Ascending aorta (tissue), 2 donors: ENCODE measurements at regions not wholly inside any gene's neighbourhood (a gene's known extent, or its start where the extent isn't known, plus 50 kb on each side); places are given as distances from the start of the nearest gene placed in this dataset.

ENCODE experiments used
- DNase-seq, 2 donors: peaks; one replicate each; pipeline ENCODE4 v3.0.0-alpha.2; 2019; ENCODE audit warnings: low spot score in 2 of 2
- H3K27ac ChIP-seq, 2 donors: fragments of 200-600 bp; sonication (generic); one replicate each; pipeline ENCODE4 v1.5.1; 2016 to 2017; ENCODE audit warnings: mild to moderate bottlenecking in 1 of 2
- H3K27me3 ChIP-seq: fragments of 200-600 bp; sonication (generic); one replicate; pipeline ENCODE4 v1.5.1; 2017
- H3K36me3 ChIP-seq, 2 donors: fragments of 200-600 bp; sonication (generic); one replicate each; pipeline ENCODE4 v1.5.1; 2016
- H3K4me1 ChIP-seq, 2 donors: fragments of 200-600 bp; sonication (generic); one replicate each; pipeline ENCODE4 v1.5.1; 2016 to 2017; ENCODE audit warnings: mild to moderate bottlenecking in 1 of 2
- H3K4me3 ChIP-seq, 2 donors: fragments of 200-600 bp; sonication (generic); one replicate each; pipeline ENCODE4 v1.5.1; 2016 to 2017; ENCODE audit warnings: mild to moderate bottlenecking in 1 of 2
- H3K9me3 ChIP-seq, 2 donors: fragments of 200-600 bp; sonication (generic); one replicate each; pipeline ENCODE4 v1.5.1; 2016
- CTCF ChIP-seq, 3 experiments: fragments of 200-600 bp in 2 of 3; fragments of 450-650 bp in 1 of 3; sonication (generic) in 2 of 3; IDR thresholded peaks; one replicate each; pipeline ENCODE4 v1.5.1; 2016 to 2019; ENCODE audit warnings: antibody characterized with exemption in 3 of 3, mild to moderate bottlenecking in 1 of 3, moderate library complexity in 1 of 3
- intact Hi-C: fragments of 100-400 bp; cut with DNase I; formaldehyde crosslinking; loops from one replicate; pipeline ENCODE4 v1.15.1; 2023

- Histone ChIP-seq H3K4me3 (no peak overlapping the region), H3K36me3 (no peaks in the 10 kb centered on the region), H3K9me3 (no peaks in the 10 kb centered on the region), H3K27ac (no peak overlapping the region), H3K4me1 (no peaks in the 10 kb centered on the region), H3K27me3 (no peaks in the 10 kb centered on the region)
- no peak for TF ChIP-seq CTCF (IDR thresholded peaks at IDR 0.05)
- DNase-seq = no peak
- intact Hi-C loops = no loop called here
Observed at GRCh38 chr6:50289366-50289765, 239.6 kb upstream of the DEFB112 start.

- TF ChIP-seq CTCF (IDR thresholded peaks at IDR 0.05) = no peak
- DNase-seq = no peak
- Histone ChIP-seq H3K36me3 (no peaks in the 10 kb centered on the region), H3K4me3 (no peak overlapping the region), H3K9me3 (no peaks in the 10 kb centered on the region), H3K27ac (no peak overlapping the region), H3K4me1 (no peaks in the 10 kb centered on the region), H3K27me3 (no peaks in the 10 kb centered on the region)
- intact Hi-C loops = no loop called here
Observed at GRCh38 chr6:50301307-50301706, 251.6 kb upstream of the DEFB112 start.

- H3K4me3 ChIP-seq = no peak overlapping the region
- intact Hi-C loops = no loop called here
- no peaks in the 10 kb centered on the region for H3K27me3 ChIP-seq
- no peaks in the 10 kb centered on the region for H3K36me3 ChIP-seq
- no peaks in the 10 kb centered on the region for H3K4me1 ChIP-seq
- H3K9me3 ChIP-seq = no peaks in the 10 kb centered on the region
- no peak for TF ChIP-seq CTCF (IDR thresholded peaks at IDR 0.05)
- DNase-seq = no peak
- no peak overlapping the region for H3K27ac ChIP-seq
Observed at GRCh38 chr6:50305660-50306059, 255.9 kb upstream of the DEFB112 start.

- TF ChIP-seq CTCF (IDR thresholded peaks at IDR 0.05) = no peak
- H3K4me1 ChIP-seq = no peaks in the 10 kb centered on the region
- H3K36me3 ChIP-seq = no peaks in the 10 kb centered on the region
- no peak overlapping the region for H3K27ac ChIP-seq
- no peaks in the 10 kb centered on the region for H3K9me3 ChIP-seq
- intact Hi-C loops = no loop called here
- DNase-seq = no peak
- H3K4me3 ChIP-seq = no peak overlapping the region
- no peaks in the 10 kb centered on the region for H3K27me3 ChIP-seq
Observed at GRCh38 chr6:50318536-50318935, 268.8 kb upstream of the DEFB112 start.

GRCh38 chr6:50330347-50330746 is 280.6 kb upstream of the DEFB112 start:
- Histone ChIP-seq H3K4me1 (no peaks in the 10 kb centered on the region), H3K36me3 (no peaks in the 10 kb centered on the region), H3K4me3 (no peak overlapping the region), H3K27me3 (no peaks in the 10 kb centered on the region), H3K27ac (no peak overlapping the region), H3K9me3 (no peaks in the 10 kb centered on the region)
- intact Hi-C loops = no loop called here
- TF ChIP-seq CTCF (IDR thresholded peaks at IDR 0.05) = no peak
- DNase-seq = no peak

GRCh38 chr6:50330963-50331362 is 281.2 kb upstream of the DEFB112 start:
- intact Hi-C loops = no loop called here
- TF ChIP-seq CTCF (IDR thresholded peaks at IDR 0.05) = no peak

More at GRCh38 chr6:50330963-50331362, 281.2 kb upstream of the DEFB112 start:
- H3K9me3 ChIP-seq = no peaks in the 10 kb centered on the region
- no peak for DNase-seq
- H3K27ac ChIP-seq = no peak overlapping the region
- H3K4me3 ChIP-seq = no peak overlapping the region
- no peaks in the 10 kb centered on the region for H3K36me3 ChIP-seq
- no peaks in the 10 kb centered on the region for H3K4me1 ChIP-seq
- H3K27me3 ChIP-seq = no peaks in the 10 kb centered on the region
